ENCODE measurements at regions not wholly inside any gene's neighbourhood (a gene's known extent, or its start where the extent isn't known, plus 50 kb on each side); places are given as distances from the start of the nearest gene placed in this dataset.

- TF ChIP-seq CTCF (IDR thresholded peaks at IDR 0.05) = no peak
- DNase-seq = no peak
- Histone ChIP-seq H3K4me1 (no peaks in the 10 kb centered on the region), H3K9me3 (no peaks in the 10 kb centered on the region), H3K27me3 (no peaks in the 10 kb centered on the region), H3K4me3 (no peak overlapping the region), H3K27ac (no peak overlapping the region), H3K36me3 (no peaks in the 10 kb centered on the region)
- intact Hi-C loops (cut with DNase I; ENCODE audit: low total_unique reads) = no loop called here
Observed at GRCh38 chr3:84023842-84024241, 934.9 kb upstream of the CADM2 start.

GRCh38 chr3:84039099-84039498, 919.7 kb upstream of the CADM2 start:
- intact Hi-C loops (cut with DNase I; ENCODE audit: low total_unique reads) = no loop called here
- no peaks in the 10 kb centered on the region for H3K36me3 ChIP-seq
- H3K4me1 ChIP-seq = no peaks in the 10 kb centered on the region
- DNase-seq = no peak
- no peak overlapping the region for H3K27ac ChIP-seq
- H3K4me3 ChIP-seq = no peak overlapping the region
- no peaks in the 10 kb centered on the region for H3K27me3 ChIP-seq
- no peaks in the 10 kb centered on the region for H3K9me3 ChIP-seq
- TF ChIP-seq CTCF (IDR thresholded peaks at IDR 0.05) = no peak

- H3K27me3 ChIP-seq = no peaks in the 10 kb centered on the region
- DNase-seq = no peak
- no peaks in the 10 kb centered on the region for H3K36me3 ChIP-seq
- no peak overlapping the region for H3K27ac ChIP-seq
- H3K4me3 ChIP-seq = no peak overlapping the region
- H3K4me1 ChIP-seq = no peaks in the 10 kb centered on the region
- no peak for TF ChIP-seq CTCF (IDR thresholded peaks at IDR 0.05)
- intact Hi-C loops (cut with DNase I; ENCODE audit: low total_unique reads) = no loop called here
- H3K9me3 ChIP-seq = no peaks in the 10 kb centered on the region
Observed at GRCh38 chr3:84042399-84043106, 916.2 kb upstream of the CADM2 start.

GRCh38 chr3:84066915-84067314, 891.9 kb upstream of the CADM2 start:
- intact Hi-C loops (cut with DNase I; ENCODE audit: low total_unique reads) = no loop called here
- Histone ChIP-seq H3K4me1 (no peaks in the 10 kb centered on the region), H3K4me3 (no peak overlapping the region), H3K27me3 (no peaks in the 10 kb centered on the region), H3K36me3 (no peaks in the 10 kb centered on the region), H3K9me3 (no peaks in the 10 kb centered on the region), H3K27ac (no peak overlapping the region)
- DNase-seq = no peak
- no peak for TF ChIP-seq CTCF (IDR thresholded peaks at IDR 0.05)

- no peak for DNase-seq
- intact Hi-C loops (cut with DNase I; ENCODE audit: low total_unique reads) = no loop called here
- Histone ChIP-seq H3K4me1 (no peaks in the 10 kb centered on the region), H3K9me3 (no peaks in the 10 kb centered on the region), H3K36me3 (no peaks in the 10 kb centered on the region), H3K27me3 (no peaks in the 10 kb centered on the region), H3K4me3 (no peak overlapping the region), H3K27ac (no peak overlapping the region)
- TF ChIP-seq CTCF (IDR thresholded peaks at IDR 0.05) = no peak
Observed at GRCh38 chr3:84073664-84074063, 885.1 kb upstream of the CADM2 start.

- Histone ChIP-seq H3K36me3 (no peaks in the 10 kb centered on the region), H3K27me3 (no peaks in the 10 kb centered on the region), H3K4me1 (no peaks in the 10 kb centered on the region), H3K9me3 (no peaks in the 10 kb centered on the region), H3K4me3 (no peak overlapping the region), H3K27ac (no peak overlapping the region)
- intact Hi-C loops (cut with DNase I; ENCODE audit: low total_unique reads) = no loop called here
- no peak for DNase-seq
- TF ChIP-seq CTCF (IDR thresholded peaks at IDR 0.05) = no peak
Observed at GRCh38 chr3:84074767-84075166, 884.0 kb upstream of the CADM2 start.
